ENCODE measurements at regions not wholly inside any gene's neighbourhood (a gene's known extent, or its start where the extent isn't known, plus 50 kb on each side); places are given as distances from the start of the nearest gene placed in this dataset.

DNA sequence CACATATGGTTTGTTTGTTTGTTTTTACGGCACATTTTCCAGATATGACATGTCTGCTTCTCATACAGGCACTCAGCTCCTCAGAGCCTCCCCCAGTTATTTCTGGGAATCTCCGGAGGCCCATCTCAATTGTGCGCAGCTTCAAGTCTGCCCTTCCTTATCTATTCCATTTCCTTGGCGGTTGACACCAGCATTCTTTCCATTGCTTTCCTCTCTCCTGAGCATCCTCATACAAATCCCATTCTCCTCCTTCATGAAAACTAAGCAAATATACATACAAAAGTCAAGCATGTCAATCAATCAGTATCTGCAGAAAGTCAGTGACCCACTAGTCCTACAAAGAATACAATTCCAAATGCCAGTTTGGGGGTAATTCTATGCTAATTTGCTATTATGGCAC is 166.7 kb downstream of the SQOR start:
- Histone ChIP-seq H3K9me3 (no peaks in the 10 kb centered on the region), H3K4me1 (no peaks in the 10 kb centered on the region), H3K4me2 (no peak overlapping the region), H3K4me3 (no peak overlapping the region), H3K27ac (no peak overlapping the region)
- DNase-seq (ENCODE audit: low read depth in 1 of 2, low spot score in 1 of 2) (no peak), FAIRE-seq (no peak), ATAC-seq (no peak)
- ChIA-PET CTCF (no interaction called here), POLR2A (no interaction called here)
- no peak for TF ChIP-seq HDAC2 (IDR thresholded peaks at IDR 0.05)
- no peak for TF ChIP-seq NPAS2 (CRISPR knock-in tag; IDR thresholded peaks at IDR 0.05; ENCODE audit: borderline replicate concordance)
- no peak for TF ChIP-seq RARB (CRISPR knock-in tag; IDR thresholded peaks at IDR 0.05)
- no peak for TF ChIP-seq CHD4 (IDR thresholded peaks at IDR 0.05; ENCODE audit: borderline replicate concordance)
- TF ChIP-seq TFCP2L1 (CRISPR knock-in tag; IDR thresholded peaks at IDR 0.05), result no peak
- TF ChIP-seq, protein P1, sequence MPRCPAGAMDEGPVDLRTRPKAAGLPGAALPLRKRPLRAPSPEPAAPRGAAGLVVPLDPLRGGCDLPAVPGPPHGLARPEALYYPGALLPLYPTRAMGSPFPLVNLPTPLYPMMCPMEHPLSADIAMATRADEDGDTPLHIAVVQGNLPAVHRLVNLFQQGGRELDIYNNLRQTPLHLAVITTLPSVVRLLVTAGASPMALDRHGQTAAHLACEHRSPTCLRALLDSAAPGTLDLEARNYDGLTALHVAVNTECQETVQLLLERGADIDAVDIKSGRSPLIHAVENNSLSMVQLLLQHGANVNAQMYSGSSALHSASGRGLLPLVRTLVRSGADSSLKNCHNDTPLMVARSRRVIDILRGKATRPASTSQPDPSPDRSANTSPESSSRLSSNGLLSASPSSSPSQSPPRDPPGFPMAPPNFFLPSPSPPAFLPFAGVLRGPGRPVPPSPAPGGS (IDR thresholded peaks at IDR 0.05), result no peak
- no peak for TF ChIP-seq HOXB5 (CRISPR knock-in tag; IDR thresholded peaks at IDR 0.05)
- TF ChIP-seq SMC3 (IDR thresholded peaks at IDR 0.05), result no peak
- 84% methylated on average over 4 of the region's 4 CpGs for WGBS (ENCODE audit: missing lambda C conversion rate)

DNA sequence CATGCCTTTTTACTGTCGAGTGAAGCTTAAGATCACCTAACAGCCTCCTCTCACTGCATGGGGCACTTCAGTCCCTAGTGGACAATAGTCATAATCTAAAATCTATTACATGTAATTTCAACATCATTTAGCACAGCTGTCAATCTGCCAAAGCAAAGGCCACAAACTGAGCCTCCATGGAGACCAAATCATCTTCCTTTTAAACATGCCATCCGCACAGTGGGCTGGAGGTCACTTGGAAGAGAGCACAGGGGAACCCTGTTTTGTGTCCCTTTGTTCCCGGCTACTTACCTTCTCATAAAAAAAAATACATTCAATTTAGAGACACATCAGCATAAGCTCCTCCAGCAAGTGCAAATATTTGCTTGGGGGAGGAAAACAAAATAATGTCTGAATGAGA is 167.3 kb downstream of the SQOR start:
- no peak for TF ChIP-seq ZFP36 (IDR thresholded peaks at IDR 0.05; ENCODE audit: borderline replicate concordance, partially characterized antibody)
- TF ChIP-seq ZC3H11A (IDR thresholded peaks at IDR 0.05), result no peak
- TF ChIP-seq KDM1A (IDR thresholded peaks at IDR 0.05; ENCODE audit: low read depth), result no peak
- no peak for TF ChIP-seq EHMT2 (IDR thresholded peaks at IDR 0.05; ENCODE audit: low read depth)
- TF ChIP-seq ZNF302 (CRISPR knock-in tag; IDR thresholded peaks at IDR 0.05), result no peak
- no peak for TF ChIP-seq CHD4 (IDR thresholded peaks at IDR 0.05; ENCODE audit: borderline replicate concordance)
- TF ChIP-seq, protein P2, sequence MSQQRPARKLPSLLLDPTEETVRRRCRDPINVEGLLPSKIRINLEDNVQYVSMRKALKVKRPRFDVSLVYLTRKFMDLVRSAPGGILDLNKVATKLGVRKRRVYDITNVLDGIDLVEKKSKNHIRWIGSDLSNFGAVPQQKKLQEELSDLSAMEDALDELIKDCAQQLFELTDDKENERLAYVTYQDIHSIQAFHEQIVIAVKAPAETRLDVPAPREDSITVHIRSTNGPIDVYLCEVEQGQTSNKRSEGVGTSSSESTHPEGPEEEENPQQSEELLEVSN (IDR thresholded peaks at IDR 0.05; ENCODE audit: borderline replicate concordance, low read depth), result no peak
- TF ChIP-seq, protein P3, sequence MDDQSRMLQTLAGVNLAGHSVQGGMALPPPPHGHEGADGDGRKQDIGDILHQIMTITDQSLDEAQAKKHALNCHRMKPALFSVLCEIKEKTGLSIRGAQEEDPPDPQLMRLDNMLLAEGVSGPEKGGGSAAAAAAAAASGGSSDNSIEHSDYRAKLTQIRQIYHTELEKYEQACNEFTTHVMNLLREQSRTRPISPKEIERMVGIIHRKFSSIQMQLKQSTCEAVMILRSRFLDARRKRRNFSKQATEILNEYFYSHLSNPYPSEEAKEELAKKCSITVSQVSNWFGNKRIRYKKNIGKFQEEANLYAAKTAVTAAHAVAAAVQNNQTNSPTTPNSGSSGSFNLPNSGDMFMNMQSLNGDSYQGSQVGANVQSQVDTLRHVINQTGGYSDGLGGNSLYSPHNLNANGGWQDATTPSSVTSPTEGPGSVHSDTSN (IDR thresholded peaks at IDR 0.05), result no peak
- no peak for TF ChIP-seq JUN (IDR thresholded peaks at IDR 0.05)
- TF ChIP-seq RCOR1 (IDR thresholded peaks at IDR 0.05; ENCODE audit: low read depth, low read length), result no peak
- TF ChIP-seq, protein P1 (IDR thresholded peaks at IDR 0.05), result no peak
- TF ChIP-seq FOSL2 (IDR thresholded peaks at IDR 0.05), result no peak
- TF ChIP-seq FOSL2 (CRISPR knock-in tag; IDR thresholded peaks at IDR 0.05), result no peak
- CTCF ChIA-PET, result interaction anchor here (0.7 kb wide), 1 partner anchor 19 kb away, joined by 5 read pairs; no protein-coding TSS in a partner anchor

DNA sequence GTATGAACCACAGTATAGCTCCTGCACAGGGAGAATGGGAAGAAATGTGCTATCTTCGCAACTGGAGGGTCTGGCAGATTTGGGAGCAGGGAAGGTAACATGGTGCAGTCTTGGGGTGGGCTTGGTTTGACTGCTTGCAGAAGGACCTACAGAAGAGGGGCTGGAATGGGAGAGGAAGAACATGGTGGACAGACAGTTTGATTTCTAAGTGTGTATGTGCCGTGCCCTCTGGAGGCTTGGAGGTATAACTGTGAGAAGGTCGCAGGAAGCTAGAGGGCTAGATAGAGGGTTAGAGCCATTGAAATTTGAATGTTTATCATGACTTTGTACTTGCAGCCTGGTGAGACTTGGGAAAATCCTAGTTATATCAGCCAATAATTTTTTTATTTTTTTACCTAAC is 169.2 kb downstream of the SQOR start:
- Histone ChIP-seq H3K27ac (no peak overlapping the region), H3K4me2 (no peak overlapping the region), H3K4me1 (no peaks in the 10 kb centered on the region), H3K9me3 (no peaks in the 10 kb centered on the region), H3K4me3 (no peak overlapping the region)
- CTCF ChIA-PET, result no interaction called here
- no peak for FAIRE-seq
- WGBS (ENCODE audit: missing lambda C conversion rate), result 36% methylated on average over 3 of the region's 3 CpGs
- POLR2A ChIA-PET, result no interaction called here
- no peak for DNase-seq (ENCODE audit: low read depth in 1 of 2, low spot score in 1 of 2)
- ATAC-seq, result no peak
- no peak for TF ChIP-seq NR3C1 (IDR thresholded peaks at IDR 0.05)
- TF ChIP-seq, protein P4, sequence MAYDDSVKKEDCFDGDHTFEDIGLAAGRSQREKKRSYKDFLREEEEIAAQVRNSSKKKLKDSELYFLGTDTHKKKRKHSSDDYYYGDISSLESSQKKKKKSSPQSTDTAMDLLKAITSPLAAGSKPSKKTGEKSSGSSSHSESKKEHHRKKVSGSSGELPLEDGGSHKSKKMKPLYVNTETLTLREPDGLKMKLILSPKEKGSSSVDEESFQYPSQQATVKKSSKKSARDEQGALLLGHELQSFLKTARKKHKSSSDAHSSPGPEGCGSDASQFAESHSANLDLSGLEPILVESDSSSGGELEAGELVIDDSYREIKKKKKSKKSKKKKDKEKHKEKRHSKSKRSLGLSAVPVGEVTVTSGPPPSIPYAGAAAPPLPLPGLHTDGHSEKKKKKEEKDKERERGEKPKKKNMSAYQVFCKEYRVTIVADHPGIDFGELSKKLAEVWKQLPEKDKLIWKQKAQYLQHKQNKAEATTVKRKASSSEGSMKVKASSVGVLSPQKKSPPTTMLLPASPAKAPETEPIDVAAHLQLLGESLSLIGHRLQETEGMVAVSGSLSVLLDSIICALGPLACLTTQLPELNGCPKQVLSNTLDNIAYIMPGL (CRISPR knock-in tag; IDR thresholded peaks at IDR 0.05; ENCODE audit: borderline replicate concordance), result no peak
- TF ChIP-seq PHF8 (IDR thresholded peaks at IDR 0.05; ENCODE audit: borderline replicate concordance, low read depth), result no peak
- TF ChIP-seq CBX8 (IDR thresholded peaks at IDR 0.05), result no peak
- TF ChIP-seq, protein P5, sequence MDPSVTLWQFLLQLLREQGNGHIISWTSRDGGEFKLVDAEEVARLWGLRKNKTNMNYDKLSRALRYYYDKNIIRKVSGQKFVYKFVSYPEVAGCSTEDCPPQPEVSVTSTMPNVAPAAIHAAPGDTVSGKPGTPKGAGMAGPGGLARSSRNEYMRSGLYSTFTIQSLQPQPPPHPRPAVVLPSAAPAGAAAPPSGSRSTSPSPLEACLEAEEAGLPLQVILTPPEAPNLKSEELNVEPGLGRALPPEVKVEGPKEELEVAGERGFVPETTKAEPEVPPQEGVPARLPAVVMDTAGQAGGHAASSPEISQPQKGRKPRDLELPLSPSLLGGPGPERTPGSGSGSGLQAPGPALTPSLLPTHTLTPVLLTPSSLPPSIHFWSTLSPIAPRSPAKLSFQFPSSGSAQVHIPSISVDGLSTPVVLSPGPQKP (IDR thresholded peaks at IDR 0.05; ENCODE audit: low read depth, low read length), result no peak
- no peak for TF ChIP-seq ZFP36 (IDR thresholded peaks at IDR 0.05; ENCODE audit: borderline replicate concordance, partially characterized antibody)
- no peak for TF ChIP-seq JUNB (IDR thresholded peaks at IDR 0.05)
- TF ChIP-seq RCOR1 (IDR thresholded peaks at IDR 0.05; ENCODE audit: low read depth, low read length), result no peak

More for the DNA sequence above, 167.3 kb downstream of the SQOR start:
- Histone ChIP-seq H3K4me1 (no peaks in the 10 kb centered on the region), H3K9me3 (no peaks in the 10 kb centered on the region), H3K27ac (no peak overlapping the region), H3K4me2 (peak overlapping the region; percentile 33; the same call in 1 of the 3 replicates), H3K4me3 (no peak overlapping the region)
- POLR2A ChIA-PET, result no interaction called here
- 24% methylated on average over 3 of the region's 3 CpGs for WGBS (ENCODE audit: missing lambda C conversion rate)
- DNase-seq (ENCODE audit: low read depth in 1 of 2, low spot score in 1 of 2), result peak in 1 of 2 experiments; percentile 5
- no peak for FAIRE-seq
- peak in 1 of 2 experiments; percentile 39; a peak in 2 of 6 replicates for ATAC-seq

Data from A549 (cell line).